NCI-H526 treated with DMSO at 0.1 percent for 48 hours (cell line): ENCODE measurements at regions not wholly inside any gene's neighbourhood (a gene's known extent, or its start where the extent isn't known, plus 50 kb on each side); places are given as distances from the start of the nearest gene placed in this dataset.
"Not testable (repeated sequence)": the region's sequence is repeated elsewhere in the genome, so short reads cannot be mapped to it uniquely, and the experiment has no call there.

ENCODE experiments used
- DNase-seq: peaks from one replicate; lab custom pipeline; 2025; lab: John Stamatoyannopoulos, UW

GRCh38 chr6:8655670-8656454 lies 220.5 kb upstream of the SLC35B3 start:
- no peak for DNase-seq

DNA sequence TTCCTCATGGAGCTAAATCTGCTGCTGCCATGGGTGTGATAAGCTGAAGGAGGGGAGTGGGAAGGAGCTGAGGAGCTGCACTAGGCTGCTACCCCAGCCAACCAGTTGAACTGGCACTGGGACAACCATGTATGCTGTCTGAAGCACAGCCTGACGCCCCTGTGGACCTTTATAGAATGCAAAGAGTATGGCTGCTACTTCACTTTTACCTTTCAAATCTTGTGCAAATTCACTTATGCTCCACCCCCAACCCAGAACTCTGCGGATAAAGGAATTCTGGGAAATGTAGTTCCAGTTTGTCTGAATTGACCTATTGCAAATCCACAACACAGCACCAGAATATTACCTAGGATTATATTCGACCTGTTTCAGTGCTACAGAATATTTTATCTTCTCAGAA lies 217.4 kb upstream of the SLC35B3 start:
- DNase-seq = no peak

DNA sequence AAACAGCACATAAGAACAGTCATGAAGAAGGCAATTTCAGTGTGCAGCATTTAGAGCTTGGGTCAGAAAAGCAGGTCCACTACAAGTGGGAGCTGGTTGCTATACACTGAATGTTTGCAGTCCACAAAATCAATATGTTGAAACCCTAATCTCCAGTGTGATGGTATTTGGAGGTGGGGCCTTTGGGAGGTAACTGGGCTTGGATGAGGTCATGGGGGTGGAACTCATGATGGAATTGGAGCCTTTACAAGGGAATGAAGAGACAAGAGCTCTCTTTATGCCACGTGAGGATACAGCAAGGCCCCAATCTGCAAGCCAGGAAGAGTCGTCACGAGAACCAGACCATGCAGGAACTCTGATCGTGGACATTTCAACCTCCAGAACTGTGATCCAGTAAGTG lies 216.7 kb upstream of the SLC35B3 start:
- DNase-seq = no peak

GRCh38 chr6:8645212-8645611 lies 209.9 kb upstream of the SLC35B3 start:
- no peak for DNase-seq

DNA sequence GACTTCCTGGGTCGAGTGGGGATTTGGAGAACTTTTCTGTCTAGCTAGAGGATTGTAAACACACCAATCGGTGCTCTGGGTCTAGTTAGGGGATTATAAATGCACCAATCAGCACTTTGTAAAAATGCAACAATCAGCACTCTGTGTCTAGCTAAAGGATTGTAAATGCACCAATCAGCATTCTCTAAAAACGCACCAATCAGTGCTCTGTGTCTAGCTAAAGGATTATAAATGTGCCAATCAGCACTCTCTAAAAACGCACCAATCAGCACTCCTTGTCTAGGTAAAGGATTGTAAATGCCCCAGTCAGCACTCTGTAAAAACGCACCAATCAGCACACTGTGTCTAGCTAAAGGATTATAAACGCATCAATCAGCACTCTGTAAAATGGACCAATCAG lies 209.0 kb upstream of the SLC35B3 start:
- DNase-seq = no peak

DNA sequence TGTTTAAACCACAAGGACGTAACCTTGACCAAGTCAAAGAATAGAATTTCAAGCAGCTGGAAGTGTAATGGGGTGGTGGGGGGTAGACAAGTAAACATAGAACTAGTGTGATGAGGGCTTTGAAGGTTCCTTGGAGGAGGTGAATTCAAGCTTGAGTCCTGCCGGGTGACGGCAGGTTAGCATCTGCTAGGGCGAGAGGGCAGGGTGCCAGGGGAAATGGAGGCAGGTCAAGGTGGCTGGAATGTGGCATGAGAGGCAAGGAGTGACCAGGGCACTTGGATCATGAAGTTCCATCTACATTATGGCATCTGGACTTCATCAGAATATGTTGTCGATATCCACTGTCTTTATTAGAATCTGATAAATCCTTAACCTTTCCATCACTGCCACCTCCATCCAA lies 207.5 kb upstream of the SLC35B3 start:
- DNase-seq = no peak

GRCh38 chr6:8642131-8642530 lies 206.8 kb upstream of the SLC35B3 start:
- no peak for DNase-seq

GRCh38 chr6:8639928-8640649 lies 204.7 kb upstream of the SLC35B3 start:
- DNase-seq = no peak

GRCh38 chr6:8637896-8638597 lies 202.7 kb upstream of the SLC35B3 start:
- DNase-seq = no peak

DNA sequence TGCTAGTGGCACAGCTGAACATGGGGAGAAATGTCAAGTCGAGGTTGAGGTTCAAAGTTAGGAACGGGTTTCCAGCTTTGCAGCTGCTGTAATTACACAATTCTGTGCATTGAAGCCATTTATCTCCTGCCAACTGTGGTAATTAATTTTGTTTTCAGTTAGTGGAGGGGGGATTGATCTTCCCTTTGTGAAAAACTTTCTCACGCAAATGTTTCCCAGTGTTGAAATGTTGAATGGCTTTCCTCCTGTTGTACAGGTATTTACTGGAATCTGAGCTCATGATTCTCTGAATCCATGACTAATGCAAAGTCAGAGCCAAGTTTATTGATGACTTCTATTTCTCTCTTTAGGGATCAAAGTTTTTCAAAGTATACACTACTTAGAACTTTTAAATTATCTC lies 198.4 kb upstream of the SLC35B3 start:
- no peak for DNase-seq

- no peak for DNase-seq
These were observed 193.4 kb upstream of the SLC35B3 start for GRCh38 chr6:8628736-8629135.

GRCh38 chr6:8628063-8628462 lies 192.7 kb upstream of the SLC35B3 start:
- DNase-seq = no peak

- no peak for DNase-seq
These were observed 191.9 kb upstream of the SLC35B3 start for GRCh38 chr6:8627085-8627861.

DNA sequence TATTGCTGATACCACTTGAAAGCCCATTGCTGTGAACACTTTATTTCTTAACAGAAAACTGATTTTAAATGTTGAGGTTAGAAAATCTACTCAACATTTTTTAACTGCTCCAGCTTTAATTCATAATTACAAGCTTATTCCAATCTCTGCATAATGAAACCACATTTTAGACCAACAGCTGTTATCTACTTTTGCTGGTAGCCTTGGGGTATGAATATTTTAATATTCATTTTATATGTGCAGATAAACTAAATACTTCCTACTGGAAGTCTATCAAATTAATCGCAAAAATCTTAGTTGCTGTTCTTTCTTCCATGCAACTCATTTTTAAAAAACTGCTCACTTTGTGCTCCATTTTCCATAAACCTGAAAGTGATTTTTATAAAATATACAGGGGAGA lies 189.3 kb upstream of the SLC35B3 start:
- DNase-seq = no peak

GRCh38 chr6:8623441-8623840 lies 188.1 kb upstream of the SLC35B3 start:
- DNase-seq = no peak

GRCh38 chr6:8619853-8620252 lies 184.5 kb upstream of the SLC35B3 start:
- DNase-seq = no peak

DNA sequence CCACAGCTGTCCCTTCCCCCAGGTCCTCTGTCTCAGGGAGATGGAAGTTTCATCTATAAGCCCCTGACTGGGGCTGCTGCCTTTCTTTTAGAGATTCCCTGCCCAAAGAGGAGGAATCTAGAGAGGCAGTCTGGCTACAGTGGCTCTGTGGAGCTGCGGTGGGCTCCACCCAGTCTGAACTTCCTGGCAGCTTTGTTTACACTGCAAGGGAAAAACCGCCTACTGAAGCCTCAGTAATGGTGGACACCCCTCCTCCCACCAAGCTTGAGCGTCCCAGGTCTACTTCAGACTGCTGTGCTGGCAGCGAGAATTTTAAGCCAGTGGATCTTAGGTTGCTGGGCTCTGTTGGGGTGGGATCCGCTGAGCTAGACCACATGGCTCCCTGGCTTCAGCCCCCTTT lies 184.1 kb upstream of the SLC35B3 start:
- not testable (repeated sequence) for DNase-seq

DNA sequence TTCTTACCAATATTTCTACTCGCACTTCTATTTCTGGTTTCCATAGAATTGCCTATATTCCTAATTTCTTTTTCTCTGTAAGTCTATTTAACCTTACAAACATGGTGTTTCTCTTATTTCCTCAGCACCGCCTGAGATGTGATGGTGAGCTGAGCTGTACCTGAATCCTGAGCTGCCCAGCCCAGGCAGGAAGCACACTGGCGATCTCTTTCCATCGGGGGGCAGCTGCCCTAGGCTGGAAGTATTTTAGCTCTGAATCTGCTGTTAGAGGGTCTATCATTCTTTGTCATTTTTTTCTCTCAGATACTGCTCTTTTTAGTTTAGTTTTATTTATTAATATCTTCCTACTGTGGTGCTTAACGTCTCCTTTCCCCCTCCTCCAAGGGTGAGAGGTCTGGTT lies 173.4 kb upstream of the SLC35B3 start:
- DNase-seq = no peak

GRCh38 chr6:8589941-8590729 lies 154.8 kb upstream of the SLC35B3 start:
- no peak for DNase-seq

- no peak for DNase-seq
These were observed 152.8 kb upstream of the SLC35B3 start for GRCh38 chr6:8588176-8588575.

DNA sequence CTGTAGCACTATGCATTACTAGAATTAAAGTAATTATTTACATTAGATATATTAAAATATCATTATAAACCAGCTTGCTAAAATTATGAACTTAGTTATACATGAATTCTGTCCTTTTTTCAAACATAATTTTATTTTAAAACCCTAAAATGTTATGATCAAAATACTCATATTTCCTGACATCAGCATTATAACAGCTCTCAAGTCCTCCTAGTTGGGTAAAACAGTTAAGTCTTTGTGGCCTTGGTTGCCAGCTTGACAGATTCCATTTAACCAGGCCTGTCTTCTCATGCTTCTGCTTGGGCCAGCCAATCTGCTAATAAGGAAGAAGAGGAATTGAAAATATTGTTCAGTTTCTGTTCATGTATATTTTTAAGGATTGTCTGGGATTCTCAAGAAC lies 147.9 kb upstream of the SLC35B3 start:
- no peak for DNase-seq
